Right lobe of liver (tissue), 4 donors: ENCODE measurements at regions not wholly inside any gene's neighbourhood (a gene's known extent, or its start where the extent isn't known, plus 50 kb on each side); places are given as distances from the start of the nearest gene placed in this dataset.

Experiments used
- CTCF ChIP-seq, 4 donors: fragments of 200-600 bp in 3 of 4; fragments of 450-650 bp in 1 of 4; IDR thresholded peaks; one replicate each; pipeline versions ENCODE4 v1.5.1 to v1.8.0; 2016 to 2022; ENCODE audit warnings: antibody characterized with exemption in 4 of 4, mild to moderate bottlenecking in 2 of 4
- POLR2A ChIP-seq: fragments of 450-650 bp; IDR thresholded peaks from one replicate; pipeline ENCODE4 v1.6.1; 2017; ENCODE audit warnings: antibody characterized with exemption, mild to moderate bottlenecking
- donor health status: DM: no; HTN: no; CAD: no.
- donor health status: DM: no; HTN: no; CAD: no.
- donor health status: DM: no; HTN: yes; CAD: no.

GRCh38 chr14:58964598-58964928 is 223.9 kb upstream of the DAAM1 start:
- TF ChIP-seq CTCF (IDR thresholded peaks at IDR 0.05) (no peak), POLR2A (no peak)
